ENCODE measurements at regions not wholly inside any gene's neighbourhood (a gene's known extent, or its start where the extent isn't known, plus 50 kb on each side); places are given as distances from the start of the nearest gene placed in this dataset.

- TF ChIP-seq REST (IDR thresholded peaks at IDR 0.05; ENCODE audit: insufficient replicate concordance, low read depth): no peak
- no peak for TF ChIP-seq GABPA (IDR thresholded peaks at IDR 0.05; ENCODE audit: low read depth)
- TF ChIP-seq CTCF (IDR thresholded peaks at IDR 0.05; ENCODE audit: insufficient read depth, low read length): no peak
- no peak for TF ChIP-seq POLR2AphosphoS5 (IDR thresholded peaks at IDR 0.05; ENCODE audit: low read depth)
- no peak overlapping the region for H3K27ac ChIP-seq (replicated peaks)
- no peaks in the 10 kb centered on the region for H3K27me3 ChIP-seq (ENCODE audit: insufficient read depth, poor library complexity, severe bottlenecking)
- no peak overlapping the region for H3K4me3 ChIP-seq (replicated peaks; ENCODE audit: insufficient read depth, low read length)
- no peak for DNase-seq (ENCODE audit: low read depth in 1 of 2, low spot score in 1 of 2)
Measured at GRCh38 chr11:19541521-19542049, 171.1 kb upstream of the NAV2 start.

- no peaks in the 10 kb centered on the region for H3K27me3 ChIP-seq (ENCODE audit: insufficient read depth, poor library complexity, severe bottlenecking)
- no peak overlapping the region for H3K4me3 ChIP-seq (replicated peaks; ENCODE audit: insufficient read depth, low read length)
- H3K27ac ChIP-seq (replicated peaks): no peak overlapping the region
- no peak for TF ChIP-seq REST (IDR thresholded peaks at IDR 0.05; ENCODE audit: insufficient replicate concordance, low read depth)
- no peak for TF ChIP-seq SPI1 (IDR thresholded peaks at IDR 0.05; ENCODE audit: borderline replicate concordance, low read depth)
- TF ChIP-seq CTCF (IDR thresholded peaks at IDR 0.05; ENCODE audit: insufficient read depth, low read length): no peak
- TF ChIP-seq POLR2AphosphoS5 (IDR thresholded peaks at IDR 0.05; ENCODE audit: low read depth): no peak
- TF ChIP-seq GABPA (IDR thresholded peaks at IDR 0.05; ENCODE audit: low read depth): no peak
- DNase-seq (ENCODE audit: low read depth in 1 of 2, low spot score in 1 of 2): no peak
Measured at GRCh38 chr11:19539861-19540260, 172.8 kb upstream of the NAV2 start.

GRCh38 chr11:19537803-19538453, 174.7 kb upstream of the NAV2 start:
- H3K27me3 ChIP-seq (ENCODE audit: insufficient read depth, poor library complexity, severe bottlenecking): no peaks in the 10 kb centered on the region
- TF ChIP-seq REST (IDR thresholded peaks at IDR 0.05; ENCODE audit: insufficient replicate concordance, low read depth): no peak
- TF ChIP-seq GABPA (IDR thresholded peaks at IDR 0.05; ENCODE audit: low read depth): no peak
- no peak for TF ChIP-seq POLR2AphosphoS5 (IDR thresholded peaks at IDR 0.05; ENCODE audit: low read depth)
- no peak for TF ChIP-seq SPI1 (IDR thresholded peaks at IDR 0.05; ENCODE audit: borderline replicate concordance, low read depth)
- no peak for TF ChIP-seq CTCF (IDR thresholded peaks at IDR 0.05; ENCODE audit: insufficient read depth, low read length)
- no peak for DNase-seq (ENCODE audit: low read depth in 1 of 2, low spot score in 1 of 2)
- H3K27ac ChIP-seq (replicated peaks): no peak overlapping the region
- H3K4me3 ChIP-seq (replicated peaks; ENCODE audit: insufficient read depth, low read length): no peak overlapping the region

All from HL-60 (cell line).